GM12891 (cell line): ENCODE measurements at regions not wholly inside any gene's neighbourhood (a gene's known extent, or its start where the extent isn't known, plus 50 kb on each side); places are given as distances from the start of the nearest gene placed in this dataset.

ENCODE experiments used
- PAX5 ChIP-seq: IDR thresholded peaks from 2 replicates; pipeline ENCODE4 v1.6.1; 2011; ENCODE audit warnings: low read length, moderate library complexity, mild to moderate bottlenecking; ENCODE audit not compliant: insufficient read depth, severe bottlenecking
- POLR2A ChIP-seq: IDR thresholded peaks from 2 replicates; pipeline ENCODE4 v1.6.1; 2011; ENCODE audit warnings: low read depth, low read length, control low read depth
- SPI1 ChIP-seq: IDR thresholded peaks from 2 replicates; pipeline ENCODE4 v1.6.1; 2011; ENCODE audit warnings: low read depth, low read length, control low read depth
- TAF1 ChIP-seq: IDR thresholded peaks from 2 replicates; pipeline ENCODE4 v1.6.1; 2011; ENCODE audit warnings: low read depth, low read length, control low read depth

- TF ChIP-seq SPI1: no peak
- TF ChIP-seq POLR2A: no peak
- TF ChIP-seq TAF1: no peak
- TF ChIP-seq PAX5: no peak
These were observed 932.8 kb downstream of the IGSF11 start for GRCh38 chr3:118101891-118102290.
